OCI-LY1 (cell line): ENCODE measurements at regions not wholly inside any gene's neighbourhood (a gene's known extent, or its start where the extent isn't known, plus 50 kb on each side); places are given as distances from the start of the nearest gene placed in this dataset.

Experiments
- CTCF ChIP-seq: fragments of 200-600 bp; sonication (generic), shearing (Covaris generic); IDR thresholded peaks from 2 replicates; pipeline ENCODE4 v1.5.1; 2017; ENCODE audit warnings: mild to moderate bottlenecking, antibody characterized with exemption, low read length, moderate library complexity, mixed read lengths
- EZH2 ChIP-seq: fragments of 200-600 bp; sonication (generic), shearing (Covaris generic); IDR thresholded peaks from 2 replicates; pipeline ENCODE4 v1.8.0; 2017; ENCODE audit warnings: borderline replicate concordance, mixed run types, mild to moderate bottlenecking, antibody characterized with exemption, low read length, moderate library complexity, mixed read lengths

GRCh38 chr6:85977661-85978060, 335.0 kb upstream of the SYNCRIP start:
- TF ChIP-seq EZH2 (no peak), CTCF (no peak)
